ENCODE measurements at regions not wholly inside any gene's neighbourhood (a gene's known extent, or its start where the extent isn't known, plus 50 kb on each side); places are given as distances from the start of the nearest gene placed in this dataset.

DNA sequence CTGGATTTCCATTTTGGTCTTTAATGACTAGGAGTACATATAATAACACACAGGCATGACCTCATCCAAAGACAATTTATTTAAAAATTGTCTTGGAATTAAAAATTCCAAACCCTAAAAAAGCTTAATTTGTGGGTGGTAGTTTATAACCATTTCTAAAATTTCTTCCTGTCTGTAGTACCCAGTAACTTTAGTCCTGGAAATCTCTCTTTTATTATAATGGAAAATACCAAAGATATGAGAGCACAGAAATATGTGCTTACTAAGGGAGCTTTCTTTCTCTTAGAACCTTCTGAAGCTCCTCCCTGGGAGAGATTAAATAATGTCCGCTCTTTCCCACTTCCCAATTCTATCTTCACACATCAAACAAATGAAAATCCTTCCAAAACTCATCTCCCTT, 70.5 kb upstream of the PRL start:
- Histone ChIP-seq H3K4me2 (ENCODE audit: low read length) (no peak overlapping the region), H3K36me3 (ENCODE audit: control insufficient read depth in 1 of 2, insufficient read depth in 2 of 2, low read length in 2 of 2) (no peaks in the 10 kb centered on the region), H3K9me2 (ENCODE audit: insufficient read depth) (no peaks in the 10 kb centered on the region), H3K27me3 (ENCODE audit: insufficient read depth, low read length) (no peaks in the 10 kb centered on the region), H3K4me3 (replicated peaks in 1 of 2; ENCODE audit: low read depth in 1 of 2, low read length in 2 of 2) (no peak overlapping the region), H4K20me1 (ENCODE audit: insufficient read depth) (no peaks in the 10 kb centered on the region), H3K79me2 (ENCODE audit: insufficient read depth, low read length) (no peaks in the 10 kb centered on the region), H3K27ac (ENCODE audit: low read depth, low read length) (no peak overlapping the region), H3K9me3 (ENCODE audit: control insufficient read depth in 1 of 2, insufficient read depth in 1 of 2, low read depth in 1 of 2, low read length in 2 of 2) (no peaks in the 10 kb centered on the region), H2AFZ (ENCODE audit: low read depth, low read length, poor library complexity, severe bottlenecking) (no peak overlapping the region), H3K9ac (ENCODE audit: low read length) (no peak overlapping the region), H3K4me1 (ENCODE audit: control insufficient read depth in 1 of 2, insufficient read depth in 2 of 2, low read length in 2 of 2) (no peaks in the 10 kb centered on the region)
- POLR2A ChIA-PET: no interaction called here
- no TSS peak for BruUV-seq (replicated peaks)
- ATAC-seq (no peak), DNase-seq (ENCODE audit: low read depth, low spot score) (no peak)
- RAD21 ChIA-PET (ENCODE audit: low non-redundant PET in 1 of 2, low total read pairs in 2 of 2, uncharacterized antibody in 2 of 2, unreplicated experiment in 2 of 2): no interaction called here
- intact Hi-C loops (cut with micrococcal nuclease): no loop called here
- CTCF ChIA-PET: no interaction called here
- TF ChIP-seq REST (IDR thresholded peaks at IDR 0.05; ENCODE audit: low read depth): no peak
- TF ChIP-seq EZH2 (IDR thresholded peaks at IDR 0.05): no peak
- TF ChIP-seq FOSL1 (IDR thresholded peaks at IDR 0.05; ENCODE audit: low read depth): no peak
- no peak for TF ChIP-seq SIN3A (IDR thresholded peaks at IDR 0.05; ENCODE audit: low read depth)
- TF ChIP-seq JUND (IDR thresholded peaks at IDR 0.05): no peak
- TF ChIP-seq ATF3 (IDR thresholded peaks at IDR 0.05): no peak
- TF ChIP-seq ZNF274 (IDR thresholded peaks at IDR 0.05; ENCODE audit: low read depth, low read length): no peak
- no peak for TF ChIP-seq ZFX (IDR thresholded peaks at IDR 0.05)

DNA sequence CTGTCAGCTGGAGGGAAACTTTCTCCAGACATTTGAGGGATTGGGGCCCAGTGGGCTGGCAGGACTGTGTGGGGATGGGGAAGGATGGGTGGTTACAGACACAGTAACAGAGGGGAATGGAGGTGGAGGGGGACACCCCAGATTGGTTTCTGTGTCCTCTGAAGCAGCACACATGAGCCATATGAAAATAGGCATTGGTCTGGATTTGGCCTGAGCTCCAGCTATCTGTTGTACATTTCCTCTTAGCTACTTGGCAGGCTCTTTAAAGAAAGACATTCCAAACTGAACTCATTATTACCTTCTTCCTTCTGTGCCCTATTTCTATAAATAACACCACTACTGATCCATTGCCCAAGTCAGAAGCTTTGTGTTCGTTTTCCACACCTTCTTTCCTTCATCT, 72.0 kb upstream of the PRL start:
- Histone ChIP-seq H3K79me2 (ENCODE audit: insufficient read depth, low read length) (no peaks in the 10 kb centered on the region), H3K9ac (ENCODE audit: low read length) (no peak overlapping the region), H3K4me3 (replicated peaks in 1 of 2; ENCODE audit: low read depth in 1 of 2, low read length in 2 of 2) (no peak overlapping the region), H4K20me1 (ENCODE audit: insufficient read depth) (no peaks in the 10 kb centered on the region), H3K27me3 (ENCODE audit: insufficient read depth, low read length) (no peaks in the 10 kb centered on the region), H3K36me3 (ENCODE audit: control insufficient read depth in 1 of 2, insufficient read depth in 2 of 2, low read length in 2 of 2) (no peaks in the 10 kb centered on the region), H3K4me1 (ENCODE audit: control insufficient read depth in 1 of 2, insufficient read depth in 2 of 2, low read length in 2 of 2) (no peaks in the 10 kb centered on the region), H3K4me2 (ENCODE audit: low read length) (no peak overlapping the region), H2AFZ (ENCODE audit: low read depth, low read length, poor library complexity, severe bottlenecking) (no peak overlapping the region), H3K27ac (ENCODE audit: low read depth, low read length) (no peak overlapping the region), H3K9me3 (ENCODE audit: control insufficient read depth in 1 of 2, insufficient read depth in 1 of 2, low read depth in 1 of 2, low read length in 2 of 2) (no peaks in the 10 kb centered on the region), H3K9me2 (ENCODE audit: insufficient read depth) (no peaks in the 10 kb centered on the region)
- POLR2A ChIA-PET: no interaction called here
- no TSS peak for BruUV-seq (replicated peaks)
- no peak for TF ChIP-seq SIN3A (IDR thresholded peaks at IDR 0.05; ENCODE audit: low read depth)
- TF ChIP-seq ZNF274 (IDR thresholded peaks at IDR 0.05; ENCODE audit: low read depth, low read length): no peak
- no peak for TF ChIP-seq ZFX (IDR thresholded peaks at IDR 0.05)
- no peak for TF ChIP-seq ELF1 (IDR thresholded peaks at IDR 0.05; ENCODE audit: borderline replicate concordance, low read depth)
- no peak for TF ChIP-seq POLR2A (IDR thresholded peaks at IDR 0.05; ENCODE audit: borderline replicate concordance, extremely low read depth, insufficient read depth, insufficient read length)
- TF ChIP-seq RAD21 (IDR thresholded peaks at IDR 0.05; ENCODE audit: low read depth): no peak
- TF ChIP-seq EGR1 (IDR thresholded peaks at IDR 0.05; ENCODE audit: low read depth): no peak
- TF ChIP-seq, protein P1, sequence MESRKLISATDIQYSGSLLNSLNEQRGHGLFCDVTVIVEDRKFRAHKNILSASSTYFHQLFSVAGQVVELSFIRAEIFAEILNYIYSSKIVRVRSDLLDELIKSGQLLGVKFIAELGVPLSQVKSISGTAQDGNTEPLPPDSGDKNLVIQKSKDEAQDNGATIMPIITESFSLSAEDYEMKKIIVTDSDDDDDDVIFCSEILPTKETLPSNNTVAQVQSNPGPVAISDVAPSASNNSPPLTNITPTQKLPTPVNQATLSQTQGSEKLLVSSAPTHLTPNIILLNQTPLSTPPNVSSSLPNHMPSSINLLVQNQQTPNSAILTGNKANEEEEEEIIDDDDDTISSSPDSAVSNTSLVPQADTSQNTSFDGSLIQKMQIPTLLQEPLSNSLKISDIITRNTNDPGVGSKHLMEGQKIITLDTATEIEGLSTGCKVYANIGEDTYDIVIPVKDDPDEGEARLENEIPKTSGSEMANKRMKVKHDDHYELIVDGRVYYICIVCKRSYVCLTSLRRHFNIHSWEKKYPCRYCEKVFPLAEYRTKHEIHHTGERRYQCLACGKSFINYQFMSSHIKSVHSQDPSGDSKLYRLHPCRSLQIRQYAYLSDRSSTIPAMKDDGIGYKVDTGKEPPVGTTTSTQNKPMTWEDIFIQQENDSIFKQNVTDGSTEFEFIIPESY (IDR thresholded peaks at IDR 0.05; ENCODE audit: extremely low read depth, insufficient replicate concordance, low read length): no peak
- no peak for TF ChIP-seq POLR2AphosphoS5 (IDR thresholded peaks at IDR 0.05; ENCODE audit: low read depth, low read length)
- TF ChIP-seq, protein P2, sequence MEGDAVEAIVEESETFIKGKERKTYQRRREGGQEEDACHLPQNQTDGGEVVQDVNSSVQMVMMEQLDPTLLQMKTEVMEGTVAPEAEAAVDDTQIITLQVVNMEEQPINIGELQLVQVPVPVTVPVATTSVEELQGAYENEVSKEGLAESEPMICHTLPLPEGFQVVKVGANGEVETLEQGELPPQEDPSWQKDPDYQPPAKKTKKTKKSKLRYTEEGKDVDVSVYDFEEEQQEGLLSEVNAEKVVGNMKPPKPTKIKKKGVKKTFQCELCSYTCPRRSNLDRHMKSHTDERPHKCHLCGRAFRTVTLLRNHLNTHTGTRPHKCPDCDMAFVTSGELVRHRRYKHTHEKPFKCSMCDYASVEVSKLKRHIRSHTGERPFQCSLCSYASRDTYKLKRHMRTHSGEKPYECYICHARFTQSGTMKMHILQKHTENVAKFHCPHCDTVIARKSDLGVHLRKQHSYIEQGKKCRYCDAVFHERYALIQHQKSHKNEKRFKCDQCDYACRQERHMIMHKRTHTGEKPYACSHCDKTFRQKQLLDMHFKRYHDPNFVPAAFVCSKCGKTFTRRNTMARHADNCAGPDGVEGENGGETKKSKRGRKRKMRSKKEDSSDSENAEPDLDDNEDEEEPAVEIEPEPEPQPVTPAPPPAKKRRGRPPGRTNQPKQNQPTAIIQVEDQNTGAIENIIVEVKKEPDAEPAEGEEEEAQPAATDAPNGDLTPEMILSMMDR (IDR thresholded peaks at IDR 0.05 in 2 of 3, conservative IDR thresholded peaks at IDR 0.05 in 1 of 3; ENCODE audit: borderline replicate concordance in 1 of 3, insufficient read depth in 1 of 3, low read depth in 2 of 3, low read length in 2 of 3): no peak
- ATAC-seq (no peak), DNase-seq (ENCODE audit: low read depth, low spot score) (no peak)
- intact Hi-C loops (cut with micrococcal nuclease): no loop called here
- CTCF ChIA-PET: no interaction called here
- RAD21 ChIA-PET (ENCODE audit: low non-redundant PET in 1 of 2, low total read pairs in 2 of 2, uncharacterized antibody in 2 of 2, unreplicated experiment in 2 of 2): no interaction called here

Data from HCT116 (cell line).